ENCODE measurements at regions not wholly inside any gene's neighbourhood (a gene's known extent, or its start where the extent isn't known, plus 50 kb on each side); places are given as distances from the start of the nearest gene placed in this dataset.

- no peak for TF ChIP-seq POLR2A (IDR thresholded peaks at IDR 0.05; ENCODE audit: low read depth, low read length)
- no peak for TF ChIP-seq POLR2AphosphoS5 (IDR thresholded peaks at IDR 0.05; ENCODE audit: low read depth, low read length)
- TF ChIP-seq TAF1 (IDR thresholded peaks at IDR 0.05; ENCODE audit: borderline replicate concordance, low read depth, low read length) = no peak
Observed at GRCh38 chr14:103213331-103213730, 90.1 kb downstream of the TNFAIP2 start.
